GM06990 (cell line): ENCODE measurements at regions not wholly inside any gene's neighbourhood (a gene's known extent, or its start where the extent isn't known, plus 50 kb on each side); places are given as distances from the start of the nearest gene placed in this dataset.

ENCODE experiments used
- DNase-seq: peaks from one replicate; pipeline ENCODE4 v3.0.0-alpha.2; 2011; ENCODE audit not compliant: insufficient read length; ENCODE audit errors: extremely low read depth
- H3K27me3 ChIP-seq: replicated peaks from 2 replicates; pipeline ENCODE4 v1.6.0; 2011; ENCODE audit warnings: low read length; ENCODE audit not compliant: control insufficient read depth, insufficient read depth
- H3K36me3 ChIP-seq: 2 replicates; pipeline ENCODE4 v1.5.1; 2011; ENCODE audit warnings: low read length; ENCODE audit not compliant: control insufficient read depth, insufficient read depth
- H3K4me3 ChIP-seq: replicated peaks from 2 replicates; pipeline ENCODE4 v1.5.1; 2011; ENCODE audit warnings: low read depth, mild to moderate bottlenecking, control low read depth, low read length
- CTCF ChIP-seq: IDR thresholded peaks from 2 replicates; pipeline ENCODE4 v1.5.1; 2011; ENCODE audit warnings: low read length, control low read depth, mild to moderate bottlenecking, inconsistent platforms; ENCODE audit not compliant: insufficient read depth, poor library complexity, severe bottlenecking

- no peak for TF ChIP-seq CTCF
- H3K4me3 ChIP-seq, result no peak overlapping the region
- no peaks in the 10 kb centered on the region for H3K27me3 ChIP-seq
- DNase-seq, result peak; percentile 35
- no peaks in the 10 kb centered on the region for H3K36me3 ChIP-seq
Measured at GRCh38 chr18:56511996-56512395, 126.4 kb downstream of the TXNL1 start.

- Histone ChIP-seq H3K4me3 (no peak overlapping the region), H3K27me3 (no peaks in the 10 kb centered on the region), H3K36me3 (no peaks in the 10 kb centered on the region)
- no peak for DNase-seq
- TF ChIP-seq CTCF, result no peak
Measured at GRCh38 chr18:56510108-56510507, 128.3 kb downstream of the TXNL1 start.

GRCh38 chr18:56509656-56510055, 128.7 kb downstream of the TXNL1 start:
- Histone ChIP-seq H3K27me3 (no peaks in the 10 kb centered on the region), H3K4me3 (no peak overlapping the region), H3K36me3 (no peaks in the 10 kb centered on the region)
- TF ChIP-seq CTCF, result no peak
- no peak for DNase-seq

GRCh38 chr18:56508370-56509036, 129.9 kb downstream of the TXNL1 start:
- no peak for DNase-seq
- H3K4me3 ChIP-seq, result no peak overlapping the region
- H3K36me3 ChIP-seq, result no peaks in the 10 kb centered on the region
- H3K27me3 ChIP-seq, result no peaks in the 10 kb centered on the region
- no peak for TF ChIP-seq CTCF

GRCh38 chr18:56505971-56506370, 132.4 kb downstream of the TXNL1 start:
- no peak for DNase-seq
- Histone ChIP-seq H3K4me3 (no peak overlapping the region), H3K27me3 (no peaks in the 10 kb centered on the region), H3K36me3 (no peaks in the 10 kb centered on the region)
- no peak for TF ChIP-seq CTCF

- Histone ChIP-seq H3K36me3 (no peaks in the 10 kb centered on the region), H3K4me3 (no peak overlapping the region), H3K27me3 (no peaks in the 10 kb centered on the region)
- DNase-seq, result no peak
- no peak for TF ChIP-seq CTCF
Measured at GRCh38 chr18:56505293-56505692, 133.1 kb downstream of the TXNL1 start.
